ENCODE measurements at regions not wholly inside any gene's neighbourhood (a gene's known extent, or its start where the extent isn't known, plus 50 kb on each side); places are given as distances from the start of the nearest gene placed in this dataset.

- no peaks in the 10 kb centered on the region for H3F3A ChIP-seq (ENCODE audit: insufficient read depth)
- TF ChIP-seq, protein P1, sequence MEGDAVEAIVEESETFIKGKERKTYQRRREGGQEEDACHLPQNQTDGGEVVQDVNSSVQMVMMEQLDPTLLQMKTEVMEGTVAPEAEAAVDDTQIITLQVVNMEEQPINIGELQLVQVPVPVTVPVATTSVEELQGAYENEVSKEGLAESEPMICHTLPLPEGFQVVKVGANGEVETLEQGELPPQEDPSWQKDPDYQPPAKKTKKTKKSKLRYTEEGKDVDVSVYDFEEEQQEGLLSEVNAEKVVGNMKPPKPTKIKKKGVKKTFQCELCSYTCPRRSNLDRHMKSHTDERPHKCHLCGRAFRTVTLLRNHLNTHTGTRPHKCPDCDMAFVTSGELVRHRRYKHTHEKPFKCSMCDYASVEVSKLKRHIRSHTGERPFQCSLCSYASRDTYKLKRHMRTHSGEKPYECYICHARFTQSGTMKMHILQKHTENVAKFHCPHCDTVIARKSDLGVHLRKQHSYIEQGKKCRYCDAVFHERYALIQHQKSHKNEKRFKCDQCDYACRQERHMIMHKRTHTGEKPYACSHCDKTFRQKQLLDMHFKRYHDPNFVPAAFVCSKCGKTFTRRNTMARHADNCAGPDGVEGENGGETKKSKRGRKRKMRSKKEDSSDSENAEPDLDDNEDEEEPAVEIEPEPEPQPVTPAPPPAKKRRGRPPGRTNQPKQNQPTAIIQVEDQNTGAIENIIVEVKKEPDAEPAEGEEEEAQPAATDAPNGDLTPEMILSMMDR (IDR thresholded peaks at IDR 0.05; ENCODE audit: insufficient read depth, low read length, poor library complexity, severe bottlenecking), result no peak
- no peak for TF ChIP-seq EZH2phosphoT487 (conservative IDR thresholded peaks at IDR 0.05; ENCODE audit: low read length)
Measured at GRCh38 chr1:60598041-60598910, 484.1 kb upstream of the NFIA start.

GRCh38 chr1:60596791-60597750 lies 485.3 kb upstream of the NFIA start:
- Histone ChIP-seq H3K9me3 (ENCODE audit: insufficient read depth, low read length) (no peaks in the 10 kb centered on the region), H4K20me1 (ENCODE audit: low read depth, low read length) (no peaks in the 10 kb centered on the region), H3K9me2 (replicated peaks; ENCODE audit: insufficient read depth, low read length) (no peaks in the 10 kb centered on the region), H2AFZ (ENCODE audit: low read depth, low read length, severe bottlenecking) (no peak overlapping the region), H3F3A (ENCODE audit: insufficient read depth) (no peaks in the 10 kb centered on the region), H3K27me3 (ENCODE audit: low read length) (no peaks in the 10 kb centered on the region), H3K4me2 (ENCODE audit: low read depth, low read length, poor library complexity, severe bottlenecking) (no peak overlapping the region), H3K4me3 (ENCODE audit: insufficient read depth, low read length, poor library complexity, severe bottlenecking) (no peak overlapping the region), H3K79me2 (ENCODE audit: insufficient read depth, low read length) (no peaks in the 10 kb centered on the region), H3K27ac (ENCODE audit: low read depth, low read length) (no peak overlapping the region), H3K9ac (ENCODE audit: low read length) (no peak overlapping the region), H3K36me3 (ENCODE audit: low read length) (no peaks in the 10 kb centered on the region)
- no peak for TF ChIP-seq EZH2phosphoT487 (conservative IDR thresholded peaks at IDR 0.05; ENCODE audit: low read length)
- TF ChIP-seq, protein P1 (IDR thresholded peaks at IDR 0.05; ENCODE audit: insufficient read depth, low read length, poor library complexity, severe bottlenecking), result no peak

More at GRCh38 chr1:60598041-60598910, 484.1 kb upstream of the NFIA start:
- Histone ChIP-seq H3K4me2 (ENCODE audit: low read depth, low read length, poor library complexity, severe bottlenecking) (no peak overlapping the region), H3K79me2 (ENCODE audit: insufficient read depth, low read length) (no peaks in the 10 kb centered on the region), H3K27ac (ENCODE audit: low read depth, low read length) (no peak overlapping the region), H2AFZ (ENCODE audit: low read depth, low read length, severe bottlenecking) (no peak overlapping the region), H4K20me1 (ENCODE audit: low read depth, low read length) (no peaks in the 10 kb centered on the region), H3K4me3 (ENCODE audit: insufficient read depth, low read length, poor library complexity, severe bottlenecking) (no peak overlapping the region), H3K27me3 (ENCODE audit: low read length) (no peaks in the 10 kb centered on the region), H3K36me3 (ENCODE audit: low read length) (no peaks in the 10 kb centered on the region), H3K9ac (ENCODE audit: low read length) (no peak overlapping the region), H3K9me3 (ENCODE audit: insufficient read depth, low read length) (no peaks in the 10 kb centered on the region), H3K9me2 (replicated peaks; ENCODE audit: insufficient read depth, low read length) (no peaks in the 10 kb centered on the region)

GRCh38 chr1:60591583-60591982 lies 490.8 kb upstream of the NFIA start:
- TF ChIP-seq, protein P1 (IDR thresholded peaks at IDR 0.05; ENCODE audit: insufficient read depth, low read length, poor library complexity, severe bottlenecking), result no peak
- TF ChIP-seq EZH2phosphoT487 (conservative IDR thresholded peaks at IDR 0.05; ENCODE audit: low read length), result no peak
- H4K20me1 ChIP-seq (ENCODE audit: low read depth, low read length), result no peaks in the 10 kb centered on the region
- no peaks in the 10 kb centered on the region for H3K27me3 ChIP-seq (ENCODE audit: low read length)
- no peaks in the 10 kb centered on the region for H3K9me2 ChIP-seq (replicated peaks; ENCODE audit: insufficient read depth, low read length)
- no peaks in the 10 kb centered on the region for H3K9me3 ChIP-seq (ENCODE audit: insufficient read depth, low read length)
- H3K4me2 ChIP-seq (ENCODE audit: low read depth, low read length, poor library complexity, severe bottlenecking), result no peak overlapping the region
- H2AFZ ChIP-seq (ENCODE audit: low read depth, low read length, severe bottlenecking), result no peak overlapping the region
- H3K27ac ChIP-seq (ENCODE audit: low read depth, low read length), result no peak overlapping the region
- no peak overlapping the region for H3K4me3 ChIP-seq (ENCODE audit: insufficient read depth, low read length, poor library complexity, severe bottlenecking)
- no peak overlapping the region for H3K9ac ChIP-seq (ENCODE audit: low read length)
- no peaks in the 10 kb centered on the region for H3F3A ChIP-seq (ENCODE audit: insufficient read depth)
- H3K36me3 ChIP-seq (ENCODE audit: low read length), result no peaks in the 10 kb centered on the region
- H3K79me2 ChIP-seq (ENCODE audit: insufficient read depth, low read length), result no peaks in the 10 kb centered on the region

All from SU-DHL-6 (cell line).